Psoas muscle (tissue), 7 donors: ENCODE measurements at regions not wholly inside any gene's neighbourhood (a gene's known extent, or its start where the extent isn't known, plus 50 kb on each side); places are given as distances from the start of the nearest gene placed in this dataset.

Source experiments
- ATAC-seq, 4 donors: fragments of 200-7000 bp; cut with Tn5 transposase; one replicate each; pipeline ENCODE4 v1.9.1; 2020; ENCODE audit warnings: moderate library complexity in 3 of 4, mild to moderate bottlenecking in 2 of 4
- DNase-seq, 2 donors: peaks; one replicate each; pipeline ENCODE4 v3.0.0-alpha.2; 2020
- H3K27ac ChIP-seq: fragments of 200-600 bp; one replicate; pipeline ENCODE4 v1.8.0; 2022
- H3K27me3 ChIP-seq, 3 donors: fragments of 200-600 bp in 1 of 3; one replicate each; pipeline versions ENCODE4 v1.6.1 to v1.8.0; 2013 to 2022; ENCODE audit warnings: low read length in 2 of 3, mild to moderate bottlenecking in 2 of 3, moderate library complexity in 1 of 3; ENCODE audit not compliant: insufficient read depth in 3 of 3
- H3K36me3 ChIP-seq, 2 donors: fragments of 200-600 bp in 1 of 2; one replicate each; pipeline versions ENCODE4 v1.6.1 to v1.8.0; 2013 to 2022; ENCODE audit warnings: low read depth in 1 of 2, mild to moderate bottlenecking in 1 of 2, moderate library complexity in 1 of 2; ENCODE audit not compliant: insufficient read depth in 1 of 2
- H3K4me1 ChIP-seq: fragments of 200-600 bp; one replicate; pipeline ENCODE4 v1.8.0; 2022
- H3K4me3 ChIP-seq: fragments of 200-600 bp; one replicate; pipeline ENCODE4 v1.8.0; 2022; ENCODE audit warnings: mild to moderate bottlenecking
- H3K9me3 ChIP-seq: fragments of 200-600 bp; one replicate; pipeline ENCODE4 v1.8.0; 2022
- WGBS, 3 donors: extraction: QIAGEN DNeasy Blood & Tissue Kit; methylation state at CpG; one replicate each; pipeline versions ENCODE4 v1.1.6 to v1.1.7; 2013; 5-methylcytosine and 5-hydroxymethylcytosine counted together
- intact Hi-C, 2 donors: fragments of 100-400 bp; cut with DNase I; formaldehyde crosslinking; loops; one replicate each; pipeline versions ENCODE4 v1.11.0 to v1.14.2; 2022
- TF ChIP-seq, protein P1 (sequence below): fragments of 200-600 bp; IDR thresholded peaks from one replicate; pipeline ENCODE4 v1.8.0; 2022; ENCODE audit warnings: antibody characterized with exemption
- donor health status: healthy with polysubstance abuse.
- donor health status: DM: no; HTN: no; CAD: no; lungs with moderate emphysema.
- donor health status: Bipolar disorder and iron deficiency.
- donor health status: healthy.
- donor health status: DM: yes; HTN: yes; CAD: no.
- donor health status: DM: no; HTN: no; CAD: no.
- donor health status: DM: yes; HTN: yes; CAD: no.

DNA sequence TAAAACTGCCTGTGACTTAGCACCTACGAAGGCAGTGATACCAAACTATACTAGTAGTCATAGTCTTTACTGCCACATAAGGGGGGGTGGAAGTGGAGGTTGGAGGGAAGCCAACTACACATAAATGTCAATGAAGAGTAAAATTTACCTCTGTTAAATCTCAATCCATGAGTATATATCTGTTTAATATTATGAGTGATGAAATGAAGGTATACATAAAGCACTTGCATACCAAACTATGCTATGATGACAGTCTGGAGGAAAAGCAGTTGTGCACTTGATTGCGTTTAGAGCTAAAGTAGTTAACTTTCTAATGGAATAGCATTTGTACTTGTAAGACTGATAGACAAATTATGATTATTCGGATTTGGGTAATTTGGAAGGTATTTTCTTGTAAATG, 129.2 kb upstream of the POU5F2 start:
- Histone ChIP-seq H3K36me3 (no peaks in the 10 kb centered on the region), H3K4me1 (no peaks in the 10 kb centered on the region), H3K27me3 (no peaks in the 10 kb centered on the region), H3K27ac (no peak overlapping the region), H3K9me3 (no peaks in the 10 kb centered on the region), H3K4me3 (no peak overlapping the region)
- ATAC-seq (no peak), DNase-seq (no peak)
- 92 to 97% (median 95%) methylated on average over 3 of the region's 3 CpGs for WGBS, 3 donors
- intact Hi-C loops: no loop called here
- TF ChIP-seq, protein P1, sequence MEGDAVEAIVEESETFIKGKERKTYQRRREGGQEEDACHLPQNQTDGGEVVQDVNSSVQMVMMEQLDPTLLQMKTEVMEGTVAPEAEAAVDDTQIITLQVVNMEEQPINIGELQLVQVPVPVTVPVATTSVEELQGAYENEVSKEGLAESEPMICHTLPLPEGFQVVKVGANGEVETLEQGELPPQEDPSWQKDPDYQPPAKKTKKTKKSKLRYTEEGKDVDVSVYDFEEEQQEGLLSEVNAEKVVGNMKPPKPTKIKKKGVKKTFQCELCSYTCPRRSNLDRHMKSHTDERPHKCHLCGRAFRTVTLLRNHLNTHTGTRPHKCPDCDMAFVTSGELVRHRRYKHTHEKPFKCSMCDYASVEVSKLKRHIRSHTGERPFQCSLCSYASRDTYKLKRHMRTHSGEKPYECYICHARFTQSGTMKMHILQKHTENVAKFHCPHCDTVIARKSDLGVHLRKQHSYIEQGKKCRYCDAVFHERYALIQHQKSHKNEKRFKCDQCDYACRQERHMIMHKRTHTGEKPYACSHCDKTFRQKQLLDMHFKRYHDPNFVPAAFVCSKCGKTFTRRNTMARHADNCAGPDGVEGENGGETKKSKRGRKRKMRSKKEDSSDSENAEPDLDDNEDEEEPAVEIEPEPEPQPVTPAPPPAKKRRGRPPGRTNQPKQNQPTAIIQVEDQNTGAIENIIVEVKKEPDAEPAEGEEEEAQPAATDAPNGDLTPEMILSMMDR: no peak

DNA sequence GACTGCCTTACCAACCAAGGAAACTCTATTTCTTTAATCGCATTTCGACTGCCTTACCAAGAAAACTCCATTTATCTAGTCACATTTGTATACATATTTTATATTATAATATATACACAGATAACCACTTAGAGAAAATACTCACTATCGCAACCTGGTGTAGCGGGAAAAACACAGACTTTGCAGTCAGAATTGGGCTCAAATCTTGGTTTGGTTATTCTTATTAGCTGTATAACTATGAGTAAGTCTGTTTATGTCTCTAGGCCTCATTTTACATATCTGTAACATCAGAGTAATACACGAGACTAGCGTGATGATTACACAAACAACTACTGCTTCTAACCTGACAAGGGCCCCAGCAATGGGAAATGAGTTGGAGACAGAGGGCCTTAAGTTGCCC, 127.5 kb upstream of the POU5F2 start:
- no peak overlapping the region for H3K4me3 ChIP-seq
- TF ChIP-seq, protein P1: no peak
- no peaks in the 10 kb centered on the region for H3K4me1 ChIP-seq
- ATAC-seq (no peak), DNase-seq (no peak)
- intact Hi-C loops: no loop called here
- no peaks in the 10 kb centered on the region for H3K9me3 ChIP-seq
- H3K36me3 ChIP-seq: no peaks in the 10 kb centered on the region
- H3K27ac ChIP-seq: no peak overlapping the region
- H3K27me3 ChIP-seq: no peaks in the 10 kb centered on the region
- 97 to 98% (median 98%) methylated on average over 6 of the region's 6 CpGs for WGBS, 3 donors

DNA sequence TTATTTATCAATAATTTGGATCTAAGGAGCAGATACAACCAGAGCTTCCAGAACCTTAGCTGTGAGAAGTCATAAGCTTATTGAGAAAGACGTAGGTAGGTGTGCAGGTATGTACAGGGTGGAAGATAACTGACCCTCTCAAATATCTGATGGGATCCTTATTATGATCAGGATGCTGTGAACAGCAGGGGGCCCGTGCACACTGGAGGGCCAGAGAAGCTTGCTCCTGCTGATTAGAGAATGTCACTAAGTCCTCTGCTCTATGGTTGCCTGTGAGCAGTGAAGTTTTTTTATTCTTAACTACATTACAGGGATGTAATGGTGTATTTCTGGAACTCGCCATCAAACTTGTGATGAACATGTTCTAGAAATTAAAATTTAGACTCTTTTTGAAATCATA, 108.9 kb upstream of the POU5F2 start:
- no peaks in the 10 kb centered on the region for H3K36me3 ChIP-seq
- WGBS, 3 donors: 75 to 81% (median 81%) methylated on average over 3 of the region's 3 CpGs
- DNase-seq (no peak), ATAC-seq (no peak)
- intact Hi-C loops: no loop called here
- H3K27me3 ChIP-seq: no peaks in the 10 kb centered on the region
- no peaks in the 10 kb centered on the region for H3K4me1 ChIP-seq
- H3K4me3 ChIP-seq: no peak overlapping the region
- H3K27ac ChIP-seq: no peak overlapping the region
- TF ChIP-seq, protein P1: no peak
- no peaks in the 10 kb centered on the region for H3K9me3 ChIP-seq

DNA sequence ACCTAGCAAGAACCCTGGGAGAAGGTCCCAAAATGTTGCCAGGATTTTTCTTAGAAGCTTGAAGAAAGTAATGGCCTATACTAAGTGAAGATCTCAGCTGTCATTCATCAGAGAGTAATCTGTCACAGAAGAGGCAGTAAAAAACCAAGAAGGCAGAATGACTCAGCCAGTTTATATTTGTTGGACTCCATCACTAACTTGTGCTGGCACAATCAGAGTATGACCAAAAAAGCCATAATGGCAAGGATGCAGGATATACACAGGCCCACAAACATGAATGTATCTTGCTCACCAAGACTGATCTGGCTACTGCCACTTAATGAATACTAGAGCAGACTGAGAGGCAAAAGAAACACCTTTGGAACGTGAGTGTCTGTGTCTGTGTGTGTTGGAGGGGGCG, 104.0 kb upstream of the POU5F2 start:
- DNase-seq (no peak), ATAC-seq (peak in 3 of 4 donors; percentile 75 to 81 (median 76))
- Histone ChIP-seq H3K27me3 (no peaks in the 10 kb centered on the region), H3K9me3 (no peaks in the 10 kb centered on the region), H3K27ac (no peak overlapping the region), H3K4me1 (no peaks in the 10 kb centered on the region), H3K36me3 (no peaks in the 10 kb centered on the region), H3K4me3 (no peak overlapping the region)
- TF ChIP-seq, protein P1: no peak
- intact Hi-C loops: no loop called here
- 95 to 98% (median 96%) methylated on average over 2 of the region's 2 CpGs for WGBS, 3 donors

DNA sequence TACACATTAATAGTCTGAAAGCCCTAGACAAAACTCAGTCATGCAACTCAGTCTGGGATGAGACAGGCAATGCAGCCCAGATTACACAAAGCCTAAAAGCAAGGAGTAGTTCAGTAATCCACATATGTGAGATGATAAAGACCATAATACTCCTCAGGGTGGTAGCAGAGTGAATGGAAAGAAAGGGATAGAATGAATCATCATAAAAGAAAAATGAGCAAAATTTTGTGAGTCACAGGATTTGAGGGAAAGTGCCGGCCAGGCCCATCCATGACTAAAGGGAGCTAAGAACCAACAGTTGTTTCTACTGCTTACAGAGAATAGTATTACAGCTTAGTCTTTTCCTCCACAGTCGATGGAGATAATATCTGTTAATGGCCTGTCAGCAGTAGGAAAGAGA, 90.0 kb upstream of the POU5F2 start:
- H3K27me3 ChIP-seq: no peaks in the 10 kb centered on the region
- H3K4me1 ChIP-seq: no peaks in the 10 kb centered on the region
- DNase-seq (no peak), ATAC-seq (no peak)
- no peaks in the 10 kb centered on the region for H3K9me3 ChIP-seq
- TF ChIP-seq, protein P1: no peak
- no peak overlapping the region for H3K27ac ChIP-seq
- H3K4me3 ChIP-seq: no peak overlapping the region
- 40 to 61% (median 53%) methylated on average over 2 of the region's 2 CpGs for WGBS, 3 donors
- intact Hi-C loops: no loop called here
- no peaks in the 10 kb centered on the region for H3K36me3 ChIP-seq
